Sciatic nerve (tissue), 2 donors: ENCODE measurements at regions not wholly inside any gene's neighbourhood (a gene's known extent, or its start where the extent isn't known, plus 50 kb on each side); places are given as distances from the start of the nearest gene placed in this dataset.
"Not testable (repeated sequence)": the region's sequence is repeated elsewhere in the genome, so short reads cannot be mapped to it uniquely, and the experiment has no call there.

Source experiments
- ATAC-seq: fragments of 200-7000 bp; cut with Tn5 transposase; one replicate; pipeline ENCODE4 v1.9.1; 2020; ENCODE audit warnings: mild to moderate bottlenecking, moderate library complexity
- DNase-seq: peaks from one replicate; pipeline ENCODE4 v3.0.0-alpha.2; 2020; ENCODE audit warnings: low spot score
- intact Hi-C: fragments of 100-400 bp; cut with DNase I; formaldehyde crosslinking; loops from one replicate; pipeline ENCODE4 v1.14.2; 2022
- donor health status: DM: no; HTN: no; CAD: no.
- donor health status: DM: no; HTN: no; CAD: no.

- DNase-seq (no peak), ATAC-seq (no peak)
- intact Hi-C loops: no loop called here
These were observed 95.6 kb downstream of the RRAGB start for GRCh38 chrX:55813150-55813549.

GRCh38 chrX:55815546-55815945, 98.0 kb downstream of the RRAGB start:
- ATAC-seq: no peak
- intact Hi-C loops: no loop called here
- DNase-seq: no peak

- ATAC-seq (no peak), DNase-seq (no peak)
- intact Hi-C loops: no loop called here
These were observed 98.5 kb downstream of the RRAGB start for GRCh38 chrX:55816023-55816422.

- ATAC-seq (no peak), DNase-seq (no peak)
- intact Hi-C loops: no loop called here
These were observed 101.3 kb downstream of the RRAGB start for GRCh38 chrX:55818673-55819375.

GRCh38 chrX:55839485-55839884, 121.9 kb downstream of the RRAGB start:
- ATAC-seq: no peak
- intact Hi-C loops: no loop called here

GRCh38 chrX:55841962-55842752, 124.6 kb downstream of the RRAGB start:
- DNase-seq (no peak), ATAC-seq (no peak)
- intact Hi-C loops: no loop called here

More at GRCh38 chrX:55839485-55839884, 121.9 kb downstream of the RRAGB start:
- DNase-seq: no peak

GRCh38 chrX:55866779-55867178, 149.2 kb downstream of the RRAGB start:
- ATAC-seq, DNase-seq, intact Hi-C loops: not testable (repeated sequence)

GRCh38 chrX:55867181-55867651, 149.7 kb downstream of the RRAGB start:
- intact Hi-C loops: no loop called here
- DNase-seq (no peak), ATAC-seq (no peak)

GRCh38 chrX:55867708-55868107, 150.2 kb downstream of the RRAGB start:
- intact Hi-C loops: no loop called here
- DNase-seq (no peak), ATAC-seq (no peak)

GRCh38 chrX:55874807-55875206, 157.3 kb downstream of the RRAGB start:
- intact Hi-C loops: no loop called here
- DNase-seq (no peak), ATAC-seq (no peak)

- DNase-seq, ATAC-seq, intact Hi-C loops: not testable (repeated sequence)
These were observed 166.0 kb downstream of the RRAGB start for GRCh38 chrX:55883541-55883940.

- ATAC-seq (peak; percentile 85), DNase-seq (peak; percentile 62)
- intact Hi-C loops: no loop called here
These were observed 190.5 kb downstream of the RRAGB start for GRCh38 chrX:55907968-55908607.

- intact Hi-C loops: no loop called here
- DNase-seq (peak; percentile 49), ATAC-seq (peak; percentile 71)
These were observed 191.2 kb downstream of the RRAGB start for GRCh38 chrX:55908661-55909212.

- intact Hi-C loops: no loop called here
- ATAC-seq (no peak), DNase-seq (no peak)
These were observed 202.0 kb downstream of the RRAGB start for GRCh38 chrX:55919367-55920221.

GRCh38 chrX:55924574-55924973, 207.0 kb downstream of the RRAGB start:
- intact Hi-C loops: no loop called here
- DNase-seq (no peak), ATAC-seq (no peak)

GRCh38 chrX:55928529-55928928, 211.0 kb downstream of the RRAGB start:
- ATAC-seq, DNase-seq, intact Hi-C loops: not testable (repeated sequence)
